Endometrium (tissue), 2 donors: ENCODE measurements at regions not wholly inside any gene's neighbourhood (a gene's known extent, or its start where the extent isn't known, plus 50 kb on each side); places are given as distances from the start of the nearest gene placed in this dataset.
"Not testable (repeated sequence)": the region's sequence is repeated elsewhere in the genome, so short reads cannot be mapped to it uniquely, and the experiment has no call there.

Experiments used
- FAIRE-seq: peaks from 2 replicates; lab custom pipeline; 2012; peaks lifted over from hg19 to GRCh38; lab: Jason Lieb, UNC
- donor health status: control.
- donor health status: control.

DNA sequence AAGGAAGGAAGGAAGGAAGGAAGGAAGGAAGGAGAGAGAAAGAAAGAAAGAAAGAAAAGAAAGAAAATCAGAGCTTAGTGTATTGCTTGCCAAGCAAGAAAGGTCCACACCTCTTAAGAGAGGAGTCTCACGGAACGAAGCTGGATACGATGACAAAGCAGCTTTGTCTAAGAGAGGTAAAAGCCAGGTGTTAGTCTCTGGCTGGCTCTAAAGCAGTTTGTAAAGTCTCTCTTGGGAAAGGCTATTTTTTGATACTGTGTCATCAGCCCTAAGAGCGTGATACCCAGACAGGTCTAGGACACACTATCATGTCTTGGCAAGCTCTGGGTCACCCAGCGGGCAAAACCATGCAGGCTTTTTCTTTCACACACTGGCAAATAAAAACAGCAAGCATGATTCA lies 297.5 kb upstream of the NBPF12 start:
- not testable (repeated sequence) for FAIRE-seq

DNA sequence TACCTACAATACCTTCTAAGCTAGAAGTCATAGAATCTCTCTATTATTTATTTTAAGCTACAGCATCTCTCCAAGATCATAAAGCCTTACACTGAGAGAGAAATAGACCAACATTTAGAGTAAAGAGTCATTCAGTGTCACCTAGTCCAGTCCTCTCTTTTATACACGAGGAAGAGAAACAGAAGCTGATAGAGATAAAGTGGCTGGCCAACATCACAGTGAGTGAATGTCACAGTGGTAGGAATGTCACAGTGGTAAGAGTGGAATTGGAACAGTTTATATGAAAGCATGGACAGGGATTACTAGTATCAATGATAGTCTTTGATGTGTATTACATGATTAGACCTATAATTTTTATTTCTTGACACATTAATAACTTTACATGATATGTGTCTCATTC lies 307.8 kb upstream of the NBPF12 start:
- not testable (repeated sequence) for FAIRE-seq

DNA sequence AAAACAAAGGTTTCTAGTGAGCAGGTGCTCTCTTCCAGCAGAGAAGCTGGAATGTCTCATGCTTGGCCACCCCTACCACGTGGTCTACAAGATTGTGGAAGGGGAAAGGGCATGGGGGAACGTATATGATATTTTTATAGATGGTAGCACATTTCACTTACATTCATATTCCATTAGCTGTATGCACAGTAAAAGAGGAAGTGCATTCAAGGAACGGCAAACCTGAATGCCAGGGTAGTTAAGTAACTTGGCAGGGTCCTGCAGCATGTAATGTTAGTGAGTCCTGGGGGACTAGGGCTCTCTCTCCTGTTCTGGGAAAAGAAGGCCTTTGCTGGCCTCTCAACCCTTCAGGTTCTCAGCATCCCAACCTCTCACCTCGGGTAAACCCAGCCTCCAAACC lies 319.5 kb upstream of the NBPF12 start:
- not testable (repeated sequence) for FAIRE-seq

DNA sequence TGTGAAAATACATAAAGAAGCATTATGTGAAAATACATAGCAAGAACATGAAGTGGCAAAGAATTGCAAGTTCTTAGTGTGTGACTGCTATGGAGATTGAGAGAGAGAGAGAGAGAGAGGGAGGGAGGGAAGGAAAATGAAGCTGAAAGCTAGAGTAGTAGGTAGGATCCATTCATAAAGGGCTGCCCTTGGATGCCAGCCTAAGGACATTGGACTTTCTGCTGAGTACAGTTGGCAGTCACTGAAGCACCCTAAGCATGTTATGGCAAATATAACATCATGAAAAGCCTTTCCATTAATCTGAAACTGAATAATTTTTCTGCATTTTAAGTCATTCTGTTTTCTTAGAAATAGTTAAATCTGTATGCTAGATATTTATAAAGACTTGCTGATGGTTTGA lies 333.4 kb upstream of the NBPF12 start:
- not testable (repeated sequence) for FAIRE-seq

DNA sequence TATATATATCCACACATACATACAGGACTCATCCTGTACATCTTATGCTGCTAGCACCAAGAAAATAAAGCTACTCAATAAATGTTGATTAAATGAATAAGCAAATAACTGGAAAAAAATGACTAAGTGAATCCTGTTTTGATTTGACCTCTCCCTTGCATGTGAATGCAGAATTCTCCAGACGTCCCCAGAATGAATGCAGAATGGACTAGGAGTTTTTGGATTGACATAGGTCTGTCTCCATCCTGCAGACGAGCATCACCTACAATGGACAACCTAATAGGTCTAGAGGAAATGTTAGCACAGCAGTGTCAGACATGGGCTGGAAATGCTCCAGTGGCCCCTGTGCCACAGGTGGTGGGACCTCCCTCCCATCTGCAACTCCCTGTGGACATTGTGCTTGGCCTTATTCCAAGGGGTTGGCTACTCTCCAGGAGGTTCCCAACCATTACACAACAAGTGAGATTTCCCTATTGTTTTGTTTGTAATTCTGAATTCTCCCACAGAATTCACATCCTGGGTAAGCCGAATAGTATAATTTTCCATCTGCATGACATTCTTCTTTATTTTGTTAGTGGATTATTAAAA lies 337.3 kb upstream of the NBPF12 start:
- FAIRE-seq, result not testable (repeated sequence)

DNA sequence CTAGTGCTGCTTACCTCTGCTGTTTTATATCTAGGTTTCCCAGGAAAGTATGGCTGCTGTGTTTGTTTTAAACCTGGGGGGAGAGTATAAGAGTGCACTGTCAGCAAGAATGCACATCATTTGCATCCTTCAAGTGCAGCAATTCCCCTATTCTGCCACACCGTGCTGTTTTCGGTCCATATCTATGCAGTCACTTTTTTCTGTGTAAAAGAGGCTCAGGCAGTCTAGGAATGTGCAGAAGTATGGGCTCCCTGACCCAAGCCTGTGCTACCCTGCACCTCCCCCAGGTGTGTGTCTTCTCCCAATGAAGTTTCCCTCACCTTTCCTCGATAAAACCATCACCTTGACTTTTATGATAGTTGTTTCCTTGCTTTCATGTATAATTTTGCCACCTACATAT lies 338.2 kb upstream of the NBPF12 start:
- not testable (repeated sequence) for FAIRE-seq

DNA sequence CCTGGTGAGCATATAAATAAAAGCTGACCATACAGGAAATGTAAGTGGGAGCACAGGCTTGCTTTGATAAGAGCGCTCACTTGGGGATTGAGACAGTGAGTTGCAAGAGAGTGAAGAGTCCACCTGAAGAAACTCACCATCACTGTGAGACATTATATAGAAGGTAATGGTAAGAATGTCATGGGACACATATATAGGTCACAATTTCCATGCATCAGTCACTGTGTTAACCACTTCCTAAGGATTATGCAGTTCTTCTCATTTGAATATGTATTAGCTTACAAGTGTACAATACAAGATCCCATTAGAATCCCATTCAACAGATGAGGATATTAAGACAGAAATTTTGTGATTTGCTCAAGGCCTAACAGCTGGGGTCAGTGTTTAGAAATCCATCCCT lies 352.4 kb upstream of the NOTCH2NLA start:
- FAIRE-seq, result not testable (repeated sequence)

DNA sequence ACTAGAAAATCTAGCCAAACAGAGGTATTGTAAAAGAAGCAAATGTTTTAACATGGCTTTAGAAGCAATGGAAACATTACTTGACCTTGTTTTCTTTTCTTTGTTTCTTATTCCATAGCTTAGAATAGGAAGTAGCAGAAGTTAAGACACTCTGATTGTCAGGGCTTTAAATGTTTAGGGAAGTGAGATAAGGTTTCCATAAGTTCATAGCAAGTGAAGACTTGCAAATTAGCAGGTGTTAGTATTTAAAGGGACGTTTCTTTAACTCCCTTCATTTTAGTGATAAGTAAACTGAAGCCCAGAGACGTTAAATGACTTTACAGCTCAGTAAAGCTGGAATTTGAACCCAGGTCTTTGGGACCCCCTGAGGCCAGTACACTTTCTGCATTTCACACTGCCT lies 338.7 kb upstream of the NOTCH2NLA start:
- FAIRE-seq, result not testable (repeated sequence)

DNA sequence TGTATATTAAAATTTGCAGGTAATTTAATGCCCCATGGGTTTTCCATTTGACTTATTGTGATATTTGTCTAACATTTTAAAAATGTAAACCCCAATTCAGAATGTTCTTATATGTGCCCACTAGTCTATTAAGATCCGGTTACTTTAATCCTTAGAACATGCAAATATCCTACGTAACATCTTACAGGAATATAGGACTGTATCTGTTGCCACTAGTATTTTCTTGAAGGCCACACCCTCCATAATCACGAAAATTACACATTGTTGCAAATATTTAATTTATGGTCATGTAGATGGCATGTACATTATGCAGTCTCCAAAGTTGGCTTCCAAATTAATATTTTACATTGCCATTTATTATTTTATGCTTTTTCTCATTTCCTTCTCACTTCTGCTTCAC lies 329.2 kb upstream of the NOTCH2NLA start:
- FAIRE-seq, result not testable (repeated sequence)

DNA sequence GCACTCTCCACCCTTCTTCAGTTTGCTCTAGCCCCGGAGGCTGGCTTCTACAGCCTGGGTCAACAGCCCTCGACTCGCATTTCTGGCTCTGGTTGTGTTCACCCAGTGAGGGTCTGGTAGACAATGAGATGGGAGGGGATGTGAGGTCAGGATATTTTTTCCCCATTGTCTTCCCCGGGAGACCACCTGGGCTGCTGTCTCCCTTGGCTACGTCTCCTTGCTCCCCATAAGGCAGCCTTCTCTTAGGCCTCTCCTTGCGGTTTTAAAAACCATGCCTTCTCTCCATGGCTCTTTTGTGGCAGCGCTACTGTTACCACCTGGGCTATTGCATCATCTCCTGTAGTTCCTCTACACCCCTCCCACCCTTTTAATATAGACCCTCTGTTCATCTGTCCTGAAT lies 327.6 kb upstream of the NOTCH2NLA start:
- FAIRE-seq, result not testable (repeated sequence)

DNA sequence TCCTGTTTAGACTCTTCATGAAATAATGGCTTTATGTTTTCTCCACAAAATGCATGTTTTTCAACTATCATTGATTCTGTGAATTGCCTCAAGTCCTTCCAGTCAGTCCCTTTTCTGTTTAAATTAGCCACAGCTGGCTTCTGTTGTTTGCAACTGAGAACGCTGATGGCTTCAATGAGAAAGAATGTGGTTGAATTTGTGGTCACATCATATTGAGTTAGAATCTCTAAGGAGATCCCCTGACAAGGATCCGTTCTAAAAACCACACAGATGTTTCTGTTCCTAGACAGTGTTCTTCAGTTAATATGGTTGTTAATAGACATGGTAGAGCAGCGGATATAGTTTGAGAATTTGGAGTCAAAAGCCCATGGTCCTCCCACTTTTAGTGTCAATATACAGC lies 323.6 kb upstream of the NOTCH2NLA start:
- FAIRE-seq, result not testable (repeated sequence)

DNA sequence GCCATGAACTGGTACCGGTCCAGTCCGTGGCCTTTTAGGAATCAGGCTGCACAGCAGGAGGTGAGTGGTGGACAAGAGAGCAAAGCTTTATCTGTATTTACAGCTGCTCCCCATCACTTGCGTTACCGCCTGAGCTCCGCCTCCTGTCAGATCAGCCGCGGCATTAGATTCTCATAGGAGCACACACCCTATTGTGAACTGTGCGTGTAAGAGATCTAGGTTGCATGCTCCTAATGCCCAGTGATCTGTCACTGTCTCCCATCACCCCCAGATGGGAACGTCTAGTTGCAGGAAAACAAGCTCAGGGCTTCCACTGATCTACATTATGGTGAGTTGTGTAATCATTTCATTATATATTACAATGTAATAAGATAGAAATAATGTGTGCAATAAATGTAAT lies 319.9 kb upstream of the NOTCH2NLA start:
- not testable (repeated sequence) for FAIRE-seq

DNA sequence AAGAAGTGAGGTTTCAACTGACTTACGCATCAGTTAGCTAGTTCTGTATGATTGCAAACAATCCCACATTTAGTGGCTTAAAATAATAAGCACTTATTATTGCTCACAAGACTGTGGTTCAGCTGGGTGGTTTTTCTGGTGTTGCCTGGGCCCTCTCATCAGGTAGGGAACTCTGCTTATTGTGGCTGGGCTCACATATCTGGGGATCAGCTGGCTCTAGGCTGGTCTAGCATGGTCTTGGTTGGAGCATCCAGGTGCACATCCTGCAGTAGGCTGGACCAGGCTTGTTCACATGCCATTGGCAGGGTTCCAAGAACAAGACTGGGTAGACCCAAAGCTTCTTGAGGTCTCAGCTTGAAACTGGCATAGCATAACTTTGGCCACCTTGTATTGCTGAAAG lies 317.4 kb upstream of the NOTCH2NLA start:
- FAIRE-seq, result not testable (repeated sequence)

DNA sequence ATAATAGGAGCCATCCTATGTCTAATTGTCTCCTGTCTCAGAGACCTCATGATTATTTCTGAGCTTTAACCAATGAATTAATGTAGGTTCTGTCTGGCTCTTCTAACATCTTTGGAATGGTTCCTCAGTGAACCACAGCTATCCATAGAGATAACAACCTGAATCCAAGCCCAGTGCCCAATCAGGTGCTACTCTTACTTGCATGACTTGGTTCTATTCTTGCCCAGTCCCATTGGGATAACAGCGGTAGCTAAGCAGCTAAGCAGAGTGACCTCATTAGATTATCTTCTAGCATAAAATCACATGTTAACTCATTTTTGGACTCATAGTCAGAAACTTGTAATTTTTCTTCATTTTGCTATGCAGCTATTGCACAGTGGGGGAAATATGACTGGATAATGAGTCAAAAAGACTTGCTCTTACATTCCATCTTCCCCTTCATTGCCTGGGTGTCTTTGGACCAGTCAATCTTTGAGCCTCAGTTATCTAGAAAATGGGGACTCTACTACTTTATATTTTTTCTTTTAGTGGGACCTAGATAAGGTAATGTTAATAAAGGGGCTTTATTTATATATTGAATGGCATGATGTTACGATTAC lies 309.1 kb upstream of the NOTCH2NLA start:
- FAIRE-seq, result not testable (repeated sequence)

DNA sequence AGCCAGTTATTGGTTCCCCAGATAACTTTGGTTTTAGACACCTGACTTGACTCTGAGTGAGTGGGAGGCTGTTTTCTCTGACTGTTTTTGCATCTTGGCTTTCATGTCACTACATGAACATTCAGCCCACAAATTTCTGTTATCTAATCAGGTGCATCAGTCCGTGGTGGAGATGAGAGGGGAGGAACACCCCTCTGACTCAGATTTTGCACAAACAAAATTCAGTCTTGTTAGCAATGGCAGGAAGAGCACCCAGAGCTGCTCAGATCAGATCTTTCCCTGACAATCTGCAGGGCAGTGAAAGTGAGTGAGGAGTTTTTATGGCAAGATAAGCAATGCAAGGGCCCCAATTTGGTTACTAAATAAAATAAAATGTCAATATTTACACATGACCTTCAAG lies 307.2 kb upstream of the NOTCH2NLA start:
- FAIRE-seq, result not testable (repeated sequence)

DNA sequence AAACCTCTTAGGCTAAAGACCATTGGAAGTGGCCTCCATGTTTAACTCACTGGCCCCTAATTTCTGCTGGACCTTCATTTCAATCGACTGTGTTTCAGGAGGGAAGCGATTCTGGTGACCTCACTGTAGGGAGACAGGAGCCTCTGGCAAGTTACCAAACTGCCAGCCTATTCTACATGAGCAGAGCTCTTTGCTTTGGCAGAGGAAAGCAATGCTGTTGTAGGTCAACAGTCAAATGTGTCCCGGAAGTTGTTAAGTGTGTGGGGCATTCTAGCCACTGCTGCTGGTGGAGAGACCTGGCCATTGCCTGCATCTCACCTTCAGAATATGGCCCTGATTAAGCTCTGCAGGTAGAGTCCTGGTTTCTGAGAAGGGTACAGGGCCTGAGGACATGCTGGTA lies 306.8 kb upstream of the NOTCH2NLA start:
- FAIRE-seq, result not testable (repeated sequence)

DNA sequence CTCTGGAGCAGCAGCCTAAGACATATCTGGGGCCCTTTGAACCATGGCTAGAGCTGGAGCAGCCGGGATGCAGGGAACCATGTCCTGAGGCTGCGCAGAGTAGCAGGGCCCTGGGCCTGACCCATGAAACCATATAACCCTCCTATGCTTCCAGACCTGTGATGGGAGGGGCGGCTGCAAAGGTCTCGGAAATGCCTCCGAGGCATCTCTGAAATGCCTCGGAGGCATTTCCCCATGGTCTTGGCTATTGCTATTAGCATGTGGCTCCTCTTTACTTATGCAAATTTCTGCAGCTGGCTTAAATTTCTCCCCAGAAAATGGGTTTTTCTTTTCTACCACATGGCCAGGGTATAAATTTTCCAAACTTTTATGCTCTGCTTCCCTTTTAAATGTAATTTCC lies 302.1 kb upstream of the NOTCH2NLA start:
- not testable (repeated sequence) for FAIRE-seq

DNA sequence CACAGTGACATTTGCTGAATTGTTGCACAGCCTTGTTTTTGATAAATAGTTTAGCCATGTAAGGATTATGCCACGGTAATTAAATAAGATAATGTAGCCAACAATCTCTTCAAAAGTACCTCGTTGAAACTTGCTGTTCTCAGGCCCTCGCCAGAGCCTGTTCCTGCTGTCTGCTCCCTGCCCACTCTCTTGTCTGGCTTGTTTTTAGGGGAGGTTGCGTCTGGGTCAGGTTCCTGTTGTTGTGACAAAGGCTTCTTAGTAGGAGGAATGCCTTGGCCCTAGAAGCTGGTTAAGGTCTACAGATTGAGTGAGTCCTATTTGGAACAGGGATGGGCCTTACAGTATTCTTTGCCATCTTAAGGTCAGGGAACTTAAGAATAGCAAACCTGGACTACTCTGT lies 294.0 kb upstream of the NOTCH2NLA start:
- not testable (repeated sequence) for FAIRE-seq

DNA sequence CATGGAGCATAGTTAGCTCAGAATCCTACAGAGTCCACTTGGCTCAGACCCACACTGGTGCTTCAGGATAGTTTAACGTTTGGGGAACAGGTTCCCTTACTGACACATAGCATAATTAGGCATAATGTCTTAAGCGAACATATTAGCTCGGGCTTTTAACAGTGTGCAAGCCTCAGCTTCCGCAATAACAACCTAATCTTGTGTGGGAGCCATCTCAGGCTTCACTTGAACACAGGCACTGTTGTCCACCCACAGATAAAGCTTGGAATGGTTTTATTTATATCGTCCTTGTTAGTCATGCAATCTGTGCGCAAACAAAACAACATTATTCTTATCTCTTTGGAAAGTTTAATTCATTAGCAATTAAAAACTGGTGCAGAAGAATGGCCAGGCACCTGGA lies 293.5 kb upstream of the NOTCH2NLA start:
- not testable (repeated sequence) for FAIRE-seq

DNA sequence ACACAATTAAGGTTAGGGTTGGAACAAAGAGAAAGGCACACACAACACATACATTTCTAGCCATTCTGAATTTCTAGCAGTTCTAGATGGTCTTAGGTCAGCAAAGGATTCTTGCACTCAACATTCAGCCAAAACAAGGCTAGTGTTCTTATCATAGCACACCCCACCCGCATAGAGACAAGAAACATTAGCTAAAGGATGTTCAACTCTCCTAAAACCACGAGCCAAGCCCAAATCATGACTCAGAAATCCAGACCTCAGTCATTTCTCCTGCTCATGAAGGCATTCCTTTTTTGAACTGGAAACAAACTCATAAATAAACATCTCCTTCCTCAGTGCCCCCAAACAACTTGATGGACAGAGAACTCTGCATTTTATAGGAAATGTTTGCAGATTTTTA lies 293.0 kb upstream of the NOTCH2NLA start:
- not testable (repeated sequence) for FAIRE-seq

DNA sequence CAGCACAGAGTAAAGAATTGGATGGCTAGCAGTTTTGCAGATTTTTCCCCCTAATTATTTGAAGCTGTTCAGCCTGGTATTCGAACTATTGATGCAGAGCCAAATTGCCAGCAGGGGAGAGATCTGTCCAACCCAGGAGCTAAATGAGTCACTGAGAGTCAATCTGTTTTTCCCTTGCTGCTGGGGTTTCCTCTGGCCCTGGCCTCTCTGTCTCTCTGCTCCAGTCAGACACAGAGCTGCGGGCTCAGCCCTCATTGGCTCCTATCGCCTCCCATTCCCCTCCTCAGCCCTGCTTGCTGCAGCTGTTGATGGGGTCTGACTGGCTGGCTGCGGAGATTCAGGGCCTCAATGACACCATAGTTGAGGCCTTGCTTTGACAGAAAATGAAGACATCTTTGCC lies 284.9 kb upstream of the NOTCH2NLA start:
- FAIRE-seq, result not testable (repeated sequence)

DNA sequence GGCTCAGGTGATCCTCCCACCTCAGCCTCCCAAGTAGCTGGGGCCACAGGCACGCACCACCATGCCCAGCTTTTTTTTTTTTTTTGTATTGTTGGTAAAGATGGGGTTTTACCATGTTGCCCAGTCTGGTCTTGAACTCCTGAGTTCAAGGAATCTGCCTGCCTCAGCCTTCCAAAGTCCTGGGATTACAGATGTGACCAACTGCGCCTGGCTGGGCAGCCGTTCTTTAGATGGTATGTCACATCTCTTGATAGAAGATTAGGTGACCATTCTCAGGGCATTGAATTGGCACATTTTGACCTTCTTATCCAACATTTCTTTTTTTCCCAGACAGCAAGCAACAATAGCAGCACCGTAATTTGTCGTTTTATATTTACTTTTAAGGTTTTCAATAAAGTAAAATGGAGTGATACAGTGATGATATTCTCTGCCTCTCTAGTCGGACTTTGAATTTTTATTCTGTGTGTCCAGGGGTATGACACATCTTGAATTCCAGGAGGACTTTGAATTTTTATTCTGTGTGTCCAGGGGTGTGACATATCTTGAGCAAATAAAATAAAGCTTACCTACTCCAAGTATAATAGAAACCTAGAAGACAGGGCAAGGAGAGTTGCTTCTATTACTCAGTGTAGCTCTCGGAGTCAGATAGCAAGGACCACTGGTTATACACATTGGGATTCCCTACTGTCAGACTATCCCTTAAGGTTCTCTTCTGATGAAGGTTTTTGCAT lies 282.4 kb upstream of the NOTCH2NLA start:
- FAIRE-seq, result not testable (repeated sequence)

DNA sequence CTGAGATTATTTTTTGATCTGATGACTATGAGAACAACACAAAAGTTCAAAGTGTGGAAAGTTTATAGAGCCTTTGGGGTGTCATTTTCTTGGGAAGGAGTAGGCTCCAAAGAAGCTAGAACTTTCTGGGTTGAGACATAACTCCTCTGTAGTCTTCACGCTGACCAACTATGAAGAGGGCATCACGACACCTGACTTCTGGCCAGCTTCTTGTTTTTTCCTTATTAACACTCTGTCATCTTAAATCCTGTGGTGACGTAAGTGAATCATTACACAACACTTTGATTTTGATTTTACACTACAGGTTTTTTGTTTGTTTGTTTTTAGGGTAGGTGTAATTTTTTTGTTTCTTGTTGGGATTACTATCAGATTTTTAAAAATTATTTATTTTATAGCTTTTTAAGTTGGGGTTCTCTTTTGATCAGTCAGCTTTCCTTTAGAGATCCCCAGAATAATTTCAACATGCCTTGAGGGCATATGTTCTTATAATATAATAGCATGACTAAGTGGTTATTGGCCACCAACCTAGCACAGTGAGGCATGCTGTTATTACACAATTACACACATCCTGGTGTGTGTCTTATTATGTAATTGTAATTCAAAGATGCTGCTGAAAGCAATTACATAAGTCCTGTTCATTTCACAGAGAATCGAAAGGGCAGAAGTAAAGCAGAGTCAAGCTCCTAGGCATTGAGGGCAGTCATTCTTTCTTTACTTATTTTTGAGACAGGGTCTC lies 281.6 kb upstream of the NOTCH2NLA start:
- not testable (repeated sequence) for FAIRE-seq
